A549 (cell line): ENCODE measurements at regions not wholly inside any gene's neighbourhood (a gene's known extent, or its start where the extent isn't known, plus 50 kb on each side); places are given as distances from the start of the nearest gene placed in this dataset.

Experiments used
- ATAC-seq, 2 experiments: fragments of 200-7000 bp in 1 of 2; fragments of >200 bp in 1 of 2; cut with Nextera tagmentation in 1 of 2; cut with Tn5 transposase in 1 of 2; 3 replicates each; pipeline versions ENCODE4 v1.8.0 to v1.9.1; 2018 to 2020; ENCODE audit warnings: mild to moderate bottlenecking in 1 of 2, moderate library complexity in 1 of 2
- CTCF ChIA-PET: fragments of 300-600 bp; sonication (Branson Sonifier 250); formaldehyde crosslinking; extraction: SDS; loops from one replicate; lab custom pipeline; 2021; ENCODE audit warnings: antibody characterized with exemption, inconsistent platforms; lab: Yijun Ruan, JAX
- POLR2A ChIA-PET: fragments of 350-600 bp; formaldehyde crosslinking; extraction: SDS; loops from one replicate; lab custom pipeline; 2021; ENCODE audit warnings: antibody characterized with exemption, inconsistent platforms; lab: Yijun Ruan, JAX
- DNase-seq, 2 experiments: peaks; one replicate each; pipeline versions ENCODE4 v3.0.0 to v3.0.0-alpha.2; 2011 to 2016; ENCODE audit warnings: low read depth in 1 of 2, low spot score in 1 of 2
- FAIRE-seq: peaks from 2 replicates; lab custom pipeline; 2011; peaks lifted over from hg19 to GRCh38; lab: Jason Lieb, UNC
- H3K27ac ChIP-seq, 2 experiments: fragments of >200 bp; sonication (Bioruptor Twin); formaldehyde crosslinking; 3 replicates each; pipeline ENCODE4 v1.5.1; 2016 to 2017
- H3K4me1 ChIP-seq: fragments of >200 bp; sonication (Bioruptor Twin); formaldehyde crosslinking; 3 replicates; pipeline ENCODE4 v1.6.1; 2016
- H3K4me2 ChIP-seq: fragments of >200 bp; sonication (Bioruptor Twin); formaldehyde crosslinking; 3 replicates; pipeline ENCODE4 v1.6.1; 2016
- H3K4me3 ChIP-seq: fragments of >200 bp; sonication (Bioruptor Twin); formaldehyde crosslinking; 3 replicates; pipeline ENCODE4 v1.5.1; 2016
- H3K9me3 ChIP-seq: fragments of >200 bp; sonication (Bioruptor Twin); formaldehyde crosslinking; 3 replicates; pipeline ENCODE4 v1.6.1; 2016
- CBX2 ChIP-seq: fragments of 200-600 bp; sonication (generic); IDR thresholded peaks from 2 replicates; pipeline ENCODE4 v1.6.1; 2016; ENCODE audit warnings: low read depth, mild to moderate bottlenecking, borderline replicate concordance
- CBX8 ChIP-seq: fragments of 200-600 bp; sonication (generic); IDR thresholded peaks from 2 replicates; pipeline ENCODE4 v1.6.1; 2016
- CEBPB ChIP-seq, 2 experiments: fragments of >200 bp in 1 of 2; sonication (Bioruptor Twin) in 1 of 2; formaldehyde crosslinking in 1 of 2; IDR thresholded peaks; 2 replicates each; pipeline ENCODE4 v1.6.1; 2012 to 2016
- EHMT2 ChIP-seq: fragments of 200-600 bp; sonication (generic); IDR thresholded peaks from 2 replicates; pipeline ENCODE4 v1.6.1; 2016; ENCODE audit warnings: antibody characterized with exemption, low read depth, mild to moderate bottlenecking, moderate library complexity
- EP300 ChIP-seq, 2 experiments: fragments of >200 bp; sonication (Bioruptor Twin); formaldehyde crosslinking; IDR thresholded peaks; 2 replicates in 1 of 2; 3 replicates in 1 of 2; pipeline ENCODE4 v1.6.1; 2016 to 2017
- FOSB ChIP-seq: fragments of 250-450 bp; sonication (Bioruptor Pico); IDR thresholded peaks from 2 replicates; pipeline ENCODE4 v1.5.0; 2020; ENCODE audit warnings: mild to moderate bottlenecking, moderate library complexity
- FOXS1 ChIP-seq: fragments of 250-450 bp; sonication (Bioruptor Pico); IDR thresholded peaks from 2 replicates; pipeline ENCODE4 v1.5.0; 2020; ENCODE audit warnings: mild to moderate bottlenecking, moderate library complexity
- HDAC2 ChIP-seq: fragments of 200-600 bp; sonication (generic); IDR thresholded peaks from 2 replicates; pipeline ENCODE4 v1.6.1; 2016
- HOXB5 ChIP-seq: fragments of 250-450 bp; sonication (Bioruptor Pico); IDR thresholded peaks from 2 replicates; pipeline ENCODE4 v1.5.0; 2020; ENCODE audit warnings: mild to moderate bottlenecking, moderate library complexity
- KDM5A ChIP-seq: fragments of 200-600 bp; sonication (generic); IDR thresholded peaks from 2 replicates; pipeline ENCODE4 v1.6.1; 2016; ENCODE audit warnings: antibody characterized with exemption, mild to moderate bottlenecking
- MAFK ChIP-seq: fragments of 450-650 bp; IDR thresholded peaks from 2 replicates; pipeline ENCODE4 v1.6.1; 2014; ENCODE audit not compliant: partially characterized antibody
- MAZ ChIP-seq: fragments of 150-350 bp; IDR thresholded peaks from 2 replicates; pipeline ENCODE4 v1.6.1; 2014; ENCODE audit warnings: antibody characterized with exemption, low read depth, low read length, borderline replicate concordance
- NR3C1 ChIP-seq: fragments of >200 bp; sonication (Bioruptor Twin); formaldehyde crosslinking; IDR thresholded peaks from 3 replicates; pipeline ENCODE4 v1.6.1; 2017
- PBX3 ChIP-seq: IDR thresholded peaks from 2 replicates; pipeline ENCODE4 v1.6.1; 2012
- PHF8 ChIP-seq: fragments of 200-600 bp; sonication (generic); IDR thresholded peaks from 2 replicates; pipeline ENCODE4 v1.6.1; 2016; ENCODE audit warnings: low read depth, mild to moderate bottlenecking, antibody characterized with exemption, moderate library complexity, borderline replicate concordance
- POLR2AphosphoS2 ChIP-seq: conservative IDR thresholded peaks from 2 replicates; pipeline ENCODE4 v1.6.1; 2012; ENCODE audit warnings: low read length, improper control_type of control experiment, inconsistent platforms
- RCOR1 ChIP-seq: fragments of 150-350 bp; IDR thresholded peaks from 2 replicates; pipeline ENCODE4 v1.6.1; 2014; ENCODE audit warnings: antibody characterized with exemption, low read length, low read depth
- RFX5 ChIP-seq: fragments of 450-650 bp; IDR thresholded peaks from 2 replicates; pipeline ENCODE4 v1.7.1; 2014; ENCODE audit warnings: antibody characterized with exemption, mild to moderate bottlenecking, moderate library complexity
- TFCP2L1 ChIP-seq: fragments of 250-450 bp; sonication (Bioruptor Pico); IDR thresholded peaks from 2 replicates; pipeline ENCODE4 v1.5.0; 2021; ENCODE audit warnings: mild to moderate bottlenecking
- USF2 ChIP-seq: fragments of 450-650 bp; IDR thresholded peaks from 2 replicates; pipeline ENCODE4 v1.6.1; 2014; ENCODE audit warnings: antibody characterized with exemption
- ZC3H11A ChIP-seq: fragments of 450-650 bp; IDR thresholded peaks from 2 replicates; pipeline ENCODE4 v1.6.1; 2014; ENCODE audit warnings: antibody characterized with exemption, mild to moderate bottlenecking
- WGBS: methylation state at CpG from one replicate; pipeline ENCODE4 v1.1.6; 2017; ENCODE audit errors: missing lambda C conversion rate; 5-methylcytosine and 5-hydroxymethylcytosine counted together
- TF ChIP-seq, protein P1 (sequence below): fragments of 250-450 bp; sonication (Bioruptor Pico); IDR thresholded peaks from 2 replicates; pipeline ENCODE4 v1.5.0; 2021; ENCODE audit warnings: mild to moderate bottlenecking, moderate library complexity, borderline replicate concordance
- TF ChIP-seq, protein P2 (sequence below): fragments of >200 bp; sonication (Bioruptor Twin); formaldehyde crosslinking; IDR thresholded peaks from 2 replicates; pipeline ENCODE4 v1.6.1; 2016
- TF ChIP-seq, protein P3 (sequence below): fragments of 250-450 bp; sonication (Bioruptor Pico); IDR thresholded peaks from 2 replicates; pipeline ENCODE4 v1.5.0; 2020; ENCODE audit warnings: low read depth, mild to moderate bottlenecking, moderate library complexity

DNA sequence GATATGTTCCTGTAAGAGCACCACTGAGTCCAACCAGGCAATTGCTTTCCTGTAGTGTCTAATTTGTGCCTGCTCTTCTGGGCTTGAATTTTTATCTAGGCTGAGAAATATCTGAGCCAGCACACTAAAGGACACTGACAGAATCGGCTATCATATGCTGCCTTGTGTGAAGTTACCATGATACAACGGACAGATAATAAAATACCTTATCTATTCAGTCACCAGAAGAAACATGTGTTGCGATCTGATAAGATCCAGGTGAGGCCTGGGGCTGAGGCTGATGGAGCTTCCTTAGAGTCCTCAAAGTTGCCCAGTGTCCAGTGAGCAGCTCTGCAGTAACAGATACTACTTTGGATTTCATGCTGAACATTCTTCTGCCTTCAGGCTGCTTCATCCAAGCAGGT is 111.8 kb downstream of the ZNF518B start:
- H3K4me1 ChIP-seq = no peaks in the 10 kb centered on the region
- DNase-seq = no peak
- H3K4me2 ChIP-seq = no peak overlapping the region
- H3K27ac ChIP-seq = no peak overlapping the region
- H3K9me3 ChIP-seq = no peaks in the 10 kb centered on the region
- no peak for ATAC-seq
- TF ChIP-seq RFX5 = no peak
- no peak for TF ChIP-seq HOXB5 (CRISPR knock-in tag)
- no peak for TF ChIP-seq MAZ
- no peak for TF ChIP-seq MAFK
- no peak for TF ChIP-seq CBX2
- no peak for TF ChIP-seq EP300 (IDR thresholded peaks at IDR 0.05)
- TF ChIP-seq NR3C1 = no peak
- TF ChIP-seq TFCP2L1 (CRISPR knock-in tag) = no peak
- TF ChIP-seq PBX3 = no peak
- no peak for TF ChIP-seq EHMT2
- no peak for TF ChIP-seq USF2
- TF ChIP-seq, protein P1, sequence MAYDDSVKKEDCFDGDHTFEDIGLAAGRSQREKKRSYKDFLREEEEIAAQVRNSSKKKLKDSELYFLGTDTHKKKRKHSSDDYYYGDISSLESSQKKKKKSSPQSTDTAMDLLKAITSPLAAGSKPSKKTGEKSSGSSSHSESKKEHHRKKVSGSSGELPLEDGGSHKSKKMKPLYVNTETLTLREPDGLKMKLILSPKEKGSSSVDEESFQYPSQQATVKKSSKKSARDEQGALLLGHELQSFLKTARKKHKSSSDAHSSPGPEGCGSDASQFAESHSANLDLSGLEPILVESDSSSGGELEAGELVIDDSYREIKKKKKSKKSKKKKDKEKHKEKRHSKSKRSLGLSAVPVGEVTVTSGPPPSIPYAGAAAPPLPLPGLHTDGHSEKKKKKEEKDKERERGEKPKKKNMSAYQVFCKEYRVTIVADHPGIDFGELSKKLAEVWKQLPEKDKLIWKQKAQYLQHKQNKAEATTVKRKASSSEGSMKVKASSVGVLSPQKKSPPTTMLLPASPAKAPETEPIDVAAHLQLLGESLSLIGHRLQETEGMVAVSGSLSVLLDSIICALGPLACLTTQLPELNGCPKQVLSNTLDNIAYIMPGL = no peak
- TF ChIP-seq, protein P2, sequence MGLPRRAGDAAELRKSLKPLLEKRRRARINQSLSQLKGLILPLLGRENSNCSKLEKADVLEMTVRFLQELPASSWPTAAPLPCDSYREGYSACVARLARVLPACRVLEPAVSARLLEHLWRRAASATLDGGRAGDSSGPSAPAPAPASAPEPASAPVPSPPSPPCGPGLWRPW = no peak
- no peak for TF ChIP-seq POLR2AphosphoS2
- TF ChIP-seq, protein P3, sequence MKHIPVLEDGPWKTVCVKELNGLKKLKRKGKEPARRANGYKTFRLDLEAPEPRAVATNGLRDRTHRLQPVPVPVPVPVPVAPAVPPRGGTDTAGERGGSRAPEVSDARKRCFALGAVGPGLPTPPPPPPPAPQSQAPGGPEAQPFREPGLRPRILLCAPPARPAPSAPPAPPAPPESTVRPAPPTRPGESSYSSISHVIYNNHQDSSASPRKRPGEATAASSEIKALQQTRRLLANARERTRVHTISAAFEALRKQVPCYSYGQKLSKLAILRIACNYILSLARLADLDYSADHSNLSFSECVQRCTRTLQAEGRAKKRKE (CRISPR knock-in tag) = no peak
- POLR2A ChIA-PET = no interaction called here
- FAIRE-seq = no peak
- CTCF ChIA-PET = interaction anchor here (0.6 kb wide), 1 partner anchor 64 kb away, joined by 3 read pairs; no protein-coding TSS in a partner anchor
- no peak overlapping the region for H3K4me3 ChIP-seq
- 3% methylated on average over 3 of the region's 3 CpGs for WGBS

DNA sequence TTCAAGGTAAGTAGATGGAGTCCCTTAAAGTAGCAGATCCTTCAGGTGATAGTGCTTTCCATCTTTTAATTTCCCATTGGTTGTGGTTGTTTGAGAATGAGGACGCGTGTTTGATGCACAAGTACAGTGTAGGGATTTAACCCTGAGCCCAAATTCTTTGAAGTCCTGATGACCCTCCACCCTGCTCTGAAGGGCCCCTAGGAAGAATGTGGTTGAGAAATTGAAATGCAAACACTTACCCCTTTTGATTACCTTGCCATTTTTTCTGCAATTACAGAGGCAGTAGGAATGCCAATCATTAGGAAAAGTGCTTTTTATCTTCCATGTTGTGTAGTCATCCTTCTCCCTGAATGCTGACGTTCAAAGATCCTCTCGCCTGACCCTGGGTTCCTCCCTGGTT is 112.4 kb downstream of the ZNF518B start:
- Histone ChIP-seq H3K9me3 (no peaks in the 10 kb centered on the region), H3K27ac (no peak overlapping the region), H3K4me1 (no peaks in the 10 kb centered on the region), H3K4me3 (no peak overlapping the region), H3K4me2 (no peak overlapping the region)
- ATAC-seq = no peak
- TF ChIP-seq KDM5A = no peak
- TF ChIP-seq PHF8 = no peak
- no peak for TF ChIP-seq HDAC2
- no peak for TF ChIP-seq PBX3
- TF ChIP-seq CBX8 = no peak
- no peak for TF ChIP-seq EHMT2
- no peak for TF ChIP-seq ZC3H11A
- no peak for TF ChIP-seq CEBPB (IDR thresholded peaks at IDR 0.05)
- TF ChIP-seq RCOR1 = no peak
- TF ChIP-seq POLR2AphosphoS2 = no peak
- TF ChIP-seq FOXS1 (CRISPR knock-in tag) = no peak
- TF ChIP-seq FOSB (CRISPR knock-in tag) = no peak
- WGBS = 3% methylated on average over 4 of the region's 4 CpGs
- no peak for DNase-seq
- ChIA-PET POLR2A (no interaction called here), CTCF (no interaction called here)
- no peak for FAIRE-seq
